ENCODE measurements at regions not wholly inside any gene's neighbourhood (a gene's known extent, or its start where the extent isn't known, plus 50 kb on each side); places are given as distances from the start of the nearest gene placed in this dataset.

DNA sequence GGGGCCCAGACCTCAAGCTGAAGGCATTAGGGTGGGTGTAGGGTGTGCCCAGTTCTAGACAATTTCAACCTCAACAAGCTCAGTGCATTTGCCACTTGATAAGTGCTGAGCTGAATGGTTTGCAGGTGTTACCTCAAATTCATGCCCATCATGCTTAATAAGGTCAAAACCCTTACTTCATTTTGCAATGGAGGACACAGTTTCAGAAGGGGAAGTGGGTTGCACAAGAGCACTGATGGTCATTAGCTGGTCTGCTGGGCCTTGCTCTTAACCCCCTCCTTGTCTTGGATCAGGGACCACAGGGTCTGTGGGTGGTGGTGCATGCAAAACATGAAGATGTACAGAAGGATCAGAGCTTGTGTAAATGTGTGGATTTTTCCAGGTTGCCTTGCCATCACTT is 71.0 kb upstream of the SIRPA start:
- H3K27ac ChIP-seq, result peak overlapping the region in 6 of 11 experiments; percentile 34 to 80 (median 64); a peak in 10 of 22 replicates
- H3K4me1 ChIP-seq, result peaks cover 22 to 93% (median 56%) of the 10 kb centered on the region in 10 experiments
- peak overlapping the region in 2 of 11 experiments; percentile 2 to 46; a peak in 2 of 22 replicates for H3K9ac ChIP-seq
- peaks cover 0 to 3% (median 0%) of the 10 kb centered on the region in 11 experiments; a peak in 1 of 22 replicates for H3K36me3 ChIP-seq
- no peaks in the 10 kb centered on the region; a peak in 1 of 22 replicates for H3K27me3 ChIP-seq
- H3K4me2 ChIP-seq, result peak overlapping the region in 7 of 11 experiments; percentile 12 to 79 (median 63); a peak in 12 of 22 replicates
- peak in 7 of 11 experiments; percentile 16 to 67 (median 55); a peak in 8 of 22 replicates for TF ChIP-seq Cebpa-rat (IDR thresholded peaks at IDR 0.05)
- peaks cover 29 to 44% (median 41%) of the 10 kb centered on the region in 11 experiments for H3K9me3 ChIP-seq (replicated peaks in 1 of 11)
- H4K20me1 ChIP-seq, result no peaks in the 10 kb centered on the region
- 0 out of 20 replicates have a peak overlapping the region, but pooled peaks of 1 of the 10 experiments have one; percentile 7 for H3K4me3 ChIP-seq

DNA sequence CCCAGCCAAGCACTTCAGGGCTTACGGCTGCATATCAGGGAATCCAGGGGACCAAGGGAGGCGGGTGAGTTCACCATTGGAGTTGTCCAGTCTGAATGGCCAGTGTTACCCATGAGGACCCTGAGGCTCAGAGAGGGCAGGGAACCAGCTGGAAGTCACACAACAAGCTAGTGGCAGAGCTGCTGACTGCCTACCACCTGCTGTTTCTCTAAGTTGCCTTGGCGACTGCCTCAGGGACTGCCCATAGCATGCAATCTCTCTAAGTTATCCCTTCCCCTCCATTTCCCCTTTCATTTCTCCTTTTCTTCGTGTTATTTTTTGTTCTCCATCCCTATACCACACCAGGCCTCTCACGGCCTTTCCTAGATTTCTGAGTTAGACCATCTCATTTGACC is 71.8 kb upstream of the SIRPA start:
- peaks cover 0 to 3% (median 0%) of the 10 kb centered on the region in 11 experiments; a peak in 1 of 22 replicates for H3K36me3 ChIP-seq
- H3K27me3 ChIP-seq, result peaks cover 0 to 6% (median 0%) of the 10 kb centered on the region in 11 experiments; a peak in 4 of 22 replicates
- H3K4me3 ChIP-seq, result peak overlapping the region in 3 of 10 experiments; percentile 7 to 9 (median 8); a peak in 1 of 20 replicates
- peaks cover 29 to 44% (median 41%) of the 10 kb centered on the region in 11 experiments for H3K9me3 ChIP-seq (replicated peaks in 1 of 11)
- TF ChIP-seq Cebpa-rat (IDR thresholded peaks at IDR 0.05), result no peak
- peaks cover 29 to 93% (median 56%) of the 10 kb centered on the region in 10 experiments for H3K4me1 ChIP-seq
- peak overlapping the region in 2 of 11 experiments; percentile 46; a peak in 5 of 22 replicates for H3K9ac ChIP-seq
- H3K4me2 ChIP-seq, result peak overlapping the region in 7 of 11 experiments; percentile 12 to 79 (median 63); a peak in 11 of 22 replicates
- H4K20me1 ChIP-seq, result no peaks in the 10 kb centered on the region
- peak overlapping the region in 6 of 11 experiments; percentile 34 to 80 (median 64); a peak in 10 of 22 replicates for H3K27ac ChIP-seq

GRCh38 chr20:1822564-1823449 is 72.4 kb upstream of the SIRPA start:
- Histone ChIP-seq H3K9ac (peak overlapping the region in 2 of 11 experiments; percentile 46; a peak in 3 of 22 replicates), H3K27ac (peak overlapping the region in 6 of 11 experiments; percentile 34 to 98 (median 76); a peak in 10 of 22 replicates), H3K4me2 (peak overlapping the region in 6 of 11 experiments; percentile 28 to 79 (median 64); a peak in 10 of 22 replicates), H3K9me3 (replicated peaks in 1 of 11) (peaks cover 29 to 44% (median 41%) of the 10 kb centered on the region in 11 experiments), H3K4me3 (0 out of 20 replicates have a peak overlapping the region, but pooled peaks of 2 of the 10 experiments have one; percentile 8 to 9), H4K20me1 (no peaks in the 10 kb centered on the region), H3K36me3 (peaks cover 0 to 3% (median 0%) of the 10 kb centered on the region in 11 experiments; a peak in 1 of 22 replicates), H3K27me3 (peaks cover 0 to 11% (median 0%) of the 10 kb centered on the region in 11 experiments; a peak in 5 of 22 replicates), H3K4me1 (peaks cover 35 to 93% (median 57%) of the 10 kb centered on the region in 10 experiments)
- TF ChIP-seq Cebpa-rat (IDR thresholded peaks at IDR 0.05), result 0 out of 22 replicates have a peak, but pooled peaks of 1 of the 11 experiments have one; percentile 1

DNA sequence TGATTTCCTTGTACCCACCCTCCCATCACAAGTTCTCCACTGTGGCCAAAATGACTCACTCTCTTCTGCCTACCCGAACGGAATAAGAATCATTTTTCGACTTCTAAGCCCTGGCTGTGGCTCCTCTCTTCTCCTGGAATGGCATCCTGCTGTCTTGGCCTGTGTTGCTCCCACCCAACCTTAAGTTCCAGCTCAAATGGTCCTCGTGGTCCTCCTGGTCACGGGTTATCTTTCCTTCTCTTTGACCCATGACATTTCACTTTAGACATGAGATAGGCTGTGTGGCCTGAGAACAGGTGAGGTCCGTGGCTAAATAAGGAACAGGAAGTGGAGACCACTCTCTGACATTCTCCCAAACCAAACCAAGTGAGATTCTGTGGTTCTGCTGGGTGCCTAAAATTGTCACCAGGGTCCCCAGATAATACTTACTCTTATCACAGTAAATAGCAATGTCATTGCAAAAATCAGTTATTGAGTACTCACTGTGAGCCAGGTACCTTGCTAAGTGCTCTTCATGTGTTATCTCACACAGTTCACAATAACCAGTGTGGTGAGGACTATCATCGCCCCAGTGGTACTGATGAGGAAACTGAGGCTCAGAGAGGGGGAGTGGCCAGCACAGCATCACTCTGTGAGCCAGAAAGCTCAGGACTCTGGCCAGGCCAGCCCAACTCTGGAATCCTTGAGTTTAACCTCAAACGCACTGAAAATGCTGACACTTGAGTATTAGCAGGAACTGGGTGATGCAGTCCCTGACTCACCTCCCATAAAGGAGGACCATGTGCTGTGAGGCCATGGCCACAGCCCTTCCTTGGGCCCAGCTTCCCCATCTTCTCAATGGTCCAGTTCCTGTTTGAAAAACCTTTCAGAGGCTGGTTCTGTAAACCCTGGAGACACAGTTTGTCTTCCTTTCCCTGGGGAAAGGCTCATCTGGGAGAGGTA is 74.8 kb upstream of the SIRPA start:
- Histone ChIP-seq H3K4me2 (peak overlapping the region; percentile 35 to 91 (median 86)), H3K9me3 (replicated peaks in 1 of 11) (peaks cover 29 to 44% (median 41%) of the 10 kb centered on the region in 11 experiments), H3K36me3 (peaks cover 0 to 3% (median 0%) of the 10 kb centered on the region in 11 experiments; a peak in 1 of 22 replicates), H3K27me3 (peaks cover 0 to 26% (median 5%) of the 10 kb centered on the region in 11 experiments; a peak in 7 of 22 replicates), H3K4me1 (peaks cover 53 to 95% (median 77%) of the 10 kb centered on the region in 10 experiments), H3K27ac (peak overlapping the region in 9 of 11 experiments; percentile 22 to 98 (median 75); a peak in 17 of 22 replicates), H4K20me1 (no peaks in the 10 kb centered on the region), H3K4me3 (no peak overlapping the region), H3K9ac (peak overlapping the region in 4 of 11 experiments; percentile 70 to 90 (median 82); a peak in 9 of 22 replicates)
- no peak for TF ChIP-seq Cebpa-rat (IDR thresholded peaks at IDR 0.05)

DNA sequence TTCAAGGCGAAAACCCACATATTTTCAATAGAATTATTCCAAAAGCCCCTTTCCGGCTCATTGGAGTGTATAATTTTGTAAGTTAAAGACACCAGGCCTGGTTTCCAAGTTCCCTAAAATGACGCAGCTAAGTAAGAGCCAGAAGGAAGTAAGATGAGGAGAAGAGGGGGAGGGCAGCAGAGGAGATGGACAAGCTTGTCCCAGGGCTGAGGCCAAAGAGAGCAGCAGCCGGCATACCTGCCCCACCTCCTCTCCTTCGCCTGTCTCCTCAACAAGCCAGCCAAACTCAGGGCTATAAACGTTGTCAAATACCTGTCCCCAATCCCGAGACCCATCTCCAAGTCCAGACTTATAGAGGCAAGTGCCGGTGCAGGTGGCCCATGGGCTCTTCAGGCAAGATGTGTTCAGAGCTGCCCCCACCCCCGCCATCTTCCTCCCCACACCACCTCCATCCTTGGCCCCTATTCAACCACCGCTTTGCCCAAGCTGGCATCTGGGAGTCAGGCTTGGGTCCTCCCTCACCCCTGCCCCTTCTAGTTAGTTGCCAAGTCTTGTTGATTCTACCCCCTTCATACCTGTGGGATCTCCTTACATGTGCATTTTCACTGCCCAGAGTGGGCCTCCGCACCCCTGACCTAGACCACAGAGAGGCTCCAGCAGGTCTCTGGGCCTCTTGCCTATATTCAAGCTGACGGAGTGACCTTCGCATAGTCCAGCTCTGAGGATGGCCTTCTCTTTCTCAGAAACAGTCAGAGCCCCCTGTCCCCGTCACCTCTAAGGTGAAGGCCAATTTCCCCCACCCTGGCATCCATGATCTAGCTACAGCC is 75.7 kb upstream of the SIRPA start:
- no peaks in the 10 kb centered on the region for H4K20me1 ChIP-seq
- peak overlapping the region; percentile 80 to 91 (median 86) for H3K4me2 ChIP-seq
- H3K27ac ChIP-seq, result peak overlapping the region in 10 of 11 experiments; percentile 7 to 98 (median 75); a peak in 17 of 22 replicates
- H3K4me3 ChIP-seq, result no peak overlapping the region; a peak in 1 of 20 replicates
- H3K27me3 ChIP-seq, result peaks cover 0 to 26% (median 6%) of the 10 kb centered on the region in 11 experiments; a peak in 7 of 22 replicates
- peaks cover 29 to 41% (median 36%) of the 10 kb centered on the region in 11 experiments for H3K9me3 ChIP-seq (replicated peaks in 1 of 11)
- peaks cover 0 to 3% (median 0%) of the 10 kb centered on the region in 11 experiments; a peak in 1 of 22 replicates for H3K36me3 ChIP-seq
- peaks cover 53 to 90% (median 74%) of the 10 kb centered on the region in 10 experiments for H3K4me1 ChIP-seq
- peak overlapping the region in 8 of 11 experiments; percentile 3 to 90 (median 64); a peak in 14 of 22 replicates for H3K9ac ChIP-seq
- no peak for TF ChIP-seq Cebpa-rat (IDR thresholded peaks at IDR 0.05)

DNA sequence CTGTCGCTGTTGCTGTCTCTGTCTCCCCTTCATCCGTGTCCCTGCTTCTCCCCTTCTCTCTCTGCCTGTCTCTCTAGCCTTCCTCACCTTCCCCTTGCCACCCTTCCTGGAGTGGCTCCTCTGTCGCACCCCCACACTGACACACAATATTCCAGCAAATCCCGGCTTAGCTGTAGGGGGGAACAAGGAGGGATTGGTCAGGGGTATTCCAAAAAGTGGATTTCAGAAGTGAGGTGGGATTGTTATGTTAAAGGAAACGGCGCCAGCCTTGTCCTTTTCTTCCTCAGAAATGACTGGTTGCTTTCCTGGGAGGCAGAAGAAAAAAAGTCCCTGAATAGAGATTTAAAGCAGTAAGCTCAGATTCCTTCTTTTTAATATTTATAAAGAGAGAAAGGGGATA is 76.3 kb upstream of the SIRPA start:
- no peak for TF ChIP-seq Cebpa-rat (IDR thresholded peaks at IDR 0.05)
- Histone ChIP-seq H3K9me3 (replicated peaks in 1 of 11) (peaks cover 27 to 35% (median 30%) of the 10 kb centered on the region in 11 experiments), H3K4me1 (peaks cover 53 to 88% (median 68%) of the 10 kb centered on the region in 10 experiments), H3K4me3 (peak overlapping the region in 1 of 10 experiments; percentile 2; a peak in 1 of 20 replicates), H3K9ac (peak overlapping the region in 8 of 11 experiments; percentile 3 to 90 (median 64); a peak in 15 of 22 replicates), H4K20me1 (no peaks in the 10 kb centered on the region), H3K36me3 (peaks cover 0 to 3% (median 0%) of the 10 kb centered on the region in 11 experiments; a peak in 1 of 22 replicates), H3K27ac (peak overlapping the region in 10 of 11 experiments; percentile 7 to 98 (median 75); a peak in 17 of 22 replicates), H3K4me2 (peak overlapping the region; percentile 80 to 91 (median 86); a peak in 21 of 22 replicates), H3K27me3 (peaks cover 0 to 26% (median 6%) of the 10 kb centered on the region in 11 experiments; a peak in 7 of 22 replicates)
